SK-N-SH (cell line): ENCODE measurements at regions not wholly inside any gene's neighbourhood (a gene's known extent, or its start where the extent isn't known, plus 50 kb on each side); places are given as distances from the start of the nearest gene placed in this dataset.

ENCODE experiments used
- CTCF ChIA-PET: fragments of 300-600, 350-600 bp; formaldehyde crosslinking; extraction: SDS; loops from one replicate; lab custom pipeline; 2021; lab: Yijun Ruan, JAX
- POLR2A ChIA-PET: fragments of 350-600 bp; sonication (Branson Sonifier 250); formaldehyde crosslinking; extraction: SDS; loops from one replicate; lab custom pipeline; 2020; ENCODE audit warnings: antibody characterized with exemption, inconsistent platforms; lab: Yijun Ruan, JAX
- DNase-seq: peaks from one replicate; pipeline ENCODE4 v3.0.0; 2012
- H2AFZ ChIP-seq: fragments of 200-600 bp; sonication (generic); 2 replicates; pipeline ENCODE4 v1.8.1; 2016; ENCODE audit warnings: antibody characterized with exemption, mild to moderate bottlenecking, low read depth
- H3F3A ChIP-seq: fragments of 200-600 bp; sonication (generic); replicated peaks from 2 replicates; pipeline ENCODE3; 2016; ENCODE audit warnings: antibody characterized with exemption, mild to moderate bottlenecking; ENCODE audit not compliant: insufficient read depth
- H3K27ac ChIP-seq, 2 experiments: fragments of 200-500 bp in 1 of 2; fragments of 200-600 bp in 1 of 2; sonication (Bioruptor generic) in 1 of 2; sonication (generic), shearing (Covaris generic) in 1 of 2; 2 replicates each; pipeline versions ENCODE4 v1.5.1 to v1.6.1; 2014 to 2016; ENCODE audit warnings: low read depth in 2 of 2, inconsistent platforms in 1 of 2, low read length in 1 of 2, mild to moderate bottlenecking in 1 of 2, mixed read lengths in 1 of 2
- H3K27me3 ChIP-seq: fragments of 200-600 bp; sonication (generic), shearing (Covaris generic); 2 replicates; pipeline ENCODE4 v1.6.1; 2016; ENCODE audit warnings: mixed run types; ENCODE audit not compliant: insufficient read depth
- H3K36me3 ChIP-seq, 2 experiments: fragments of 200-500 bp in 1 of 2; fragments of 200-600 bp in 1 of 2; sonication (Bioruptor generic) in 1 of 2; sonication (generic) in 1 of 2; replicated peaks in 1 of 2; 2 replicates each; pipeline versions ENCODE3 to v1.5.1; 2014 to 2016; ENCODE audit warnings: low read length in 1 of 2, mild to moderate bottlenecking in 1 of 2; ENCODE audit not compliant: insufficient read depth in 2 of 2, control insufficient read depth in 1 of 2
- H3K4me1 ChIP-seq, 2 experiments: fragments of 200-500 bp in 1 of 2; fragments of 200-600 bp in 1 of 2; sonication (Bioruptor generic) in 1 of 2; sonication (generic), shearing (Covaris generic) in 1 of 2; 2 replicates each; pipeline versions ENCODE4 v1.5.1 to v1.6.1; 2014 to 2016; ENCODE audit warnings: low read depth in 1 of 2, low read length in 1 of 2, mixed run types in 1 of 2; ENCODE audit not compliant: insufficient read depth in 2 of 2, control insufficient read depth in 1 of 2
- H3K4me2 ChIP-seq: fragments of 200-600 bp; sonication (generic), shearing (Covaris generic); 2 replicates; pipeline ENCODE4 v1.6.1; 2017; ENCODE audit warnings: mixed run types
- H3K4me3 ChIP-seq, 2 experiments: fragments of 200-500 bp in 1 of 2; fragments of 200-600 bp in 1 of 2; sonication (Bioruptor generic) in 1 of 2; sonication (generic), shearing (Covaris generic) in 1 of 2; 2 replicates each; pipeline versions ENCODE4 v1.5.1 to v1.8.1; 2014 to 2016; ENCODE audit warnings: low read depth in 2 of 2, inconsistent platforms in 1 of 2, low read length in 1 of 2, mild to moderate bottlenecking in 1 of 2, mixed read lengths in 1 of 2, moderate library complexity in 1 of 2
- H3K79me2 ChIP-seq: fragments of 200-600 bp; sonication (generic); 2 replicates; pipeline ENCODE4 v1.8.1; 2017; ENCODE audit warnings: mild to moderate bottlenecking; ENCODE audit not compliant: insufficient read depth
- H3K9ac ChIP-seq: fragments of 200-600 bp; sonication (generic); 2 replicates; pipeline ENCODE4 v1.6.1; 2017; ENCODE audit warnings: mixed run types
- H3K9me2 ChIP-seq: fragments of 200-600 bp; sonication (generic); 2 replicates; pipeline ENCODE4 v1.6.1; 2017; ENCODE audit warnings: mixed run types
- H3K9me3 ChIP-seq: fragments of 200-600 bp; sonication (generic); 2 replicates; pipeline ENCODE4 v1.6.1; 2017; ENCODE audit warnings: mixed run types, mild to moderate bottlenecking, moderate library complexity
- H4K20me1 ChIP-seq: fragments of 200-600 bp; sonication (generic); 2 replicates; pipeline ENCODE4 v1.6.1; 2017; ENCODE audit warnings: mild to moderate bottlenecking, mixed run types; ENCODE audit not compliant: insufficient read depth
- EP300 ChIP-seq, 2 experiments: IDR thresholded peaks; 2 replicates each; pipeline versions ENCODE4 v1.4.0 to v1.6.1; 2012; ENCODE audit warnings: borderline replicate concordance in 1 of 2, low read depth in 1 of 2, low read length in 1 of 2
- EZH2phosphoT487 ChIP-seq: fragments of 200-600 bp; sonication (generic); IDR thresholded peaks from 2 replicates; pipeline ENCODE4 v1.6.1; 2017; ENCODE audit warnings: low read depth, mixed run types, mild to moderate bottlenecking, antibody characterized with exemption, moderate library complexity, borderline replicate concordance
- FOXM1 ChIP-seq: IDR thresholded peaks from 2 replicates; pipeline ENCODE4 v1.4.0; 2012; ENCODE audit warnings: low read depth, mild to moderate bottlenecking
- GABPA ChIP-seq: IDR thresholded peaks from 2 replicates; pipeline ENCODE4 v1.4.0; 2012; ENCODE audit warnings: low read depth, mild to moderate bottlenecking
- IRF3 ChIP-seq: fragments of 150-350 bp; IDR thresholded peaks from 2 replicates; pipeline ENCODE4 v1.6.1; 2016; ENCODE audit warnings: mild to moderate bottlenecking, low read depth, low read length
- POLR2AphosphoS5 ChIP-seq: IDR thresholded peaks from 2 replicates; pipeline ENCODE4 v1.6.1; 2012; ENCODE audit warnings: low read depth, low read length
- RAD21 ChIP-seq: IDR thresholded peaks from 2 replicates; pipeline ENCODE4 v1.6.1; 2012; ENCODE audit warnings: mild to moderate bottlenecking, low read length
- RCOR1 ChIP-seq: fragments of 150-350 bp; IDR thresholded peaks from 2 replicates; pipeline ENCODE4 v1.6.1; 2017; ENCODE audit warnings: antibody characterized with exemption, low read length
- TEAD4 ChIP-seq: IDR thresholded peaks from 2 replicates; pipeline ENCODE4 v1.4.0; 2012; ENCODE audit warnings: mild to moderate bottlenecking, borderline replicate concordance; ENCODE audit not compliant: insufficient read depth
- USF1 ChIP-seq: IDR thresholded peaks from 2 replicates; pipeline ENCODE4 v1.4.0; 2012; ENCODE audit warnings: low read depth, borderline replicate concordance
- USF2 ChIP-seq: fragments of 150-350 bp; IDR thresholded peaks from 2 replicates; pipeline ENCODE4 v1.6.1; 2017; ENCODE audit warnings: antibody characterized with exemption, low read length, low read depth, borderline replicate concordance
- YY1 ChIP-seq: IDR thresholded peaks from 2 replicates; pipeline ENCODE4 v1.4.0; 2012; ENCODE audit warnings: low read depth, mild to moderate bottlenecking
- ZBTB33 ChIP-seq: IDR thresholded peaks from 2 replicates; pipeline ENCODE4 v1.4.0; 2012; ENCODE audit warnings: low read depth, borderline replicate concordance
- WGBS: methylation state at CpG from one replicate; pipeline ENCODE4 v1.1.6; 2017; ENCODE audit warnings: low lambda C conversion rate; 5-methylcytosine and 5-hydroxymethylcytosine counted together
- TF ChIP-seq, protein P1 (sequence below): fragments of 200-600 bp; sonication (generic); IDR thresholded peaks from 2 replicates; pipeline ENCODE4 v1.6.1; 2017; ENCODE audit warnings: antibody characterized with exemption, mild to moderate bottlenecking, moderate library complexity

GRCh38 chr13:39208636-39209035 lies 170.4 kb downstream of the NHLRC3 start:
- Histone ChIP-seq H3K36me3 (no peaks in the 10 kb centered on the region), H3F3A (no peaks in the 10 kb centered on the region), H3K27ac (no peak overlapping the region), H3K9me3 (no peaks in the 10 kb centered on the region), H4K20me1 (no peaks in the 10 kb centered on the region), H3K4me3 (no peak overlapping the region), H3K4me2 (no peak overlapping the region), H3K79me2 (no peaks in the 10 kb centered on the region), H3K9ac (no peak overlapping the region), H3K4me1 (no peaks in the 10 kb centered on the region; a peak in 1 of 4 replicates), H3K27me3 (no peaks in the 10 kb centered on the region), H2AFZ (no peak overlapping the region), H3K9me2 (no peaks in the 10 kb centered on the region)
- DNase-seq: no peak
- 15% methylated on average over 4 of the region's 4 CpGs for WGBS
- TF ChIP-seq EP300 (IDR thresholded peaks at IDR 0.05; ENCODE audit: borderline replicate concordance in 1 of 2, low read depth in 1 of 2, low read length in 1 of 2) (no peak), ZBTB33 (no peak), USF2 (no peak), RCOR1 (no peak)
- ChIA-PET CTCF (no interaction called here), POLR2A (interaction anchor here (0.6 kb wide), 1 partner anchor 151 kb away, joined by 3 read pairs; no protein-coding TSS in a partner anchor)

- no peaks in the 10 kb centered on the region for H3K9me2 ChIP-seq
- DNase-seq: no peak
- no peak overlapping the region for H3K4me2 ChIP-seq
- no peak overlapping the region for H3K9ac ChIP-seq
- WGBS: 23% methylated on average over 1 of the region's 1 CpG
- no peak overlapping the region for H3K4me3 ChIP-seq
- H3K27ac ChIP-seq: no peak overlapping the region
- no peaks in the 10 kb centered on the region for H3K27me3 ChIP-seq
- ChIA-PET POLR2A (no interaction called here), CTCF (interaction anchor here (1.4 kb wide), 1 partner anchor 21 kb away, joined by 5 read pairs; no protein-coding TSS in a partner anchor)
- no peaks in the 10 kb centered on the region; a peak in 1 of 4 replicates for H3K4me1 ChIP-seq
- H3K79me2 ChIP-seq: no peaks in the 10 kb centered on the region
- no peaks in the 10 kb centered on the region for H3K36me3 ChIP-seq
- no peak overlapping the region for H2AFZ ChIP-seq
- no peaks in the 10 kb centered on the region for H3K9me3 ChIP-seq
- H3F3A ChIP-seq: no peaks in the 10 kb centered on the region
- H4K20me1 ChIP-seq: no peaks in the 10 kb centered on the region
- TF ChIP-seq IRF3 (no peak), POLR2AphosphoS5 (no peak), EP300 (IDR thresholded peaks at IDR 0.05; ENCODE audit: borderline replicate concordance in 1 of 2, low read depth in 1 of 2, low read length in 1 of 2) (no peak), EZH2phosphoT487 (no peak), FOXM1 (no peak), USF1 (no peak), YY1 (no peak), USF2 (no peak), GABPA (no peak), TEAD4 (no peak), ZBTB33 (no peak), RAD21 (no peak)
- TF ChIP-seq, protein P1, sequence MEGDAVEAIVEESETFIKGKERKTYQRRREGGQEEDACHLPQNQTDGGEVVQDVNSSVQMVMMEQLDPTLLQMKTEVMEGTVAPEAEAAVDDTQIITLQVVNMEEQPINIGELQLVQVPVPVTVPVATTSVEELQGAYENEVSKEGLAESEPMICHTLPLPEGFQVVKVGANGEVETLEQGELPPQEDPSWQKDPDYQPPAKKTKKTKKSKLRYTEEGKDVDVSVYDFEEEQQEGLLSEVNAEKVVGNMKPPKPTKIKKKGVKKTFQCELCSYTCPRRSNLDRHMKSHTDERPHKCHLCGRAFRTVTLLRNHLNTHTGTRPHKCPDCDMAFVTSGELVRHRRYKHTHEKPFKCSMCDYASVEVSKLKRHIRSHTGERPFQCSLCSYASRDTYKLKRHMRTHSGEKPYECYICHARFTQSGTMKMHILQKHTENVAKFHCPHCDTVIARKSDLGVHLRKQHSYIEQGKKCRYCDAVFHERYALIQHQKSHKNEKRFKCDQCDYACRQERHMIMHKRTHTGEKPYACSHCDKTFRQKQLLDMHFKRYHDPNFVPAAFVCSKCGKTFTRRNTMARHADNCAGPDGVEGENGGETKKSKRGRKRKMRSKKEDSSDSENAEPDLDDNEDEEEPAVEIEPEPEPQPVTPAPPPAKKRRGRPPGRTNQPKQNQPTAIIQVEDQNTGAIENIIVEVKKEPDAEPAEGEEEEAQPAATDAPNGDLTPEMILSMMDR: no peak
Measured at GRCh38 chr13:39209731-39210531, 171.7 kb downstream of the NHLRC3 start.
